ENCODE measurements at regions not wholly inside any gene's neighbourhood (a gene's known extent, or its start where the extent isn't known, plus 50 kb on each side); places are given as distances from the start of the nearest gene placed in this dataset.
"Not testable (repeated sequence)": the region's sequence is repeated elsewhere in the genome, so short reads cannot be mapped to it uniquely, and the experiment has no call there.

DNA sequence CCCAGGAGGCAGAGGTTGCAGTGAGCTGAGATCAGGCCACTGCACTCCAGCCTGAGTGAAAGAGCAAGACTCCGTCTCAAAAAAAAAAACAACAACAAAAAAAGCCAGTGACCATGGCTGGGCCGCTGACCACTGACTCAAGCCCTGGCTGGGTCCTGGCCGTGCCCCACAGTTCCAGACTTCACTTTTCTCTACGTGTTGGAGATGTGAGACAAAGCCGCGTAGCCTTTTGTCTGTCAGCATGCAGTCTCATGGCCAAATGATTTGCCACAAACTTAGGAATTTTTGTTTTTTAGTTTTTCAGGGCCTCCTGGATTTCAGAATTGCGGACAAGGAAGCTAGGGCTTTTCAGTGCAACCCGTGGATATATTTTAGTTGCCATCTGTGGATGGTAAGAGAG is 89.3 kb upstream of the CIBAR2 start:
- TF ChIP-seq, protein P1, sequence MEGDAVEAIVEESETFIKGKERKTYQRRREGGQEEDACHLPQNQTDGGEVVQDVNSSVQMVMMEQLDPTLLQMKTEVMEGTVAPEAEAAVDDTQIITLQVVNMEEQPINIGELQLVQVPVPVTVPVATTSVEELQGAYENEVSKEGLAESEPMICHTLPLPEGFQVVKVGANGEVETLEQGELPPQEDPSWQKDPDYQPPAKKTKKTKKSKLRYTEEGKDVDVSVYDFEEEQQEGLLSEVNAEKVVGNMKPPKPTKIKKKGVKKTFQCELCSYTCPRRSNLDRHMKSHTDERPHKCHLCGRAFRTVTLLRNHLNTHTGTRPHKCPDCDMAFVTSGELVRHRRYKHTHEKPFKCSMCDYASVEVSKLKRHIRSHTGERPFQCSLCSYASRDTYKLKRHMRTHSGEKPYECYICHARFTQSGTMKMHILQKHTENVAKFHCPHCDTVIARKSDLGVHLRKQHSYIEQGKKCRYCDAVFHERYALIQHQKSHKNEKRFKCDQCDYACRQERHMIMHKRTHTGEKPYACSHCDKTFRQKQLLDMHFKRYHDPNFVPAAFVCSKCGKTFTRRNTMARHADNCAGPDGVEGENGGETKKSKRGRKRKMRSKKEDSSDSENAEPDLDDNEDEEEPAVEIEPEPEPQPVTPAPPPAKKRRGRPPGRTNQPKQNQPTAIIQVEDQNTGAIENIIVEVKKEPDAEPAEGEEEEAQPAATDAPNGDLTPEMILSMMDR (IDR thresholded peaks at IDR 0.05), result no peak
- Histone ChIP-seq H3K9me3 (no peaks in the 10 kb centered on the region), H3K27ac (no peak overlapping the region), H3K36me3 (no peaks in the 10 kb centered on the region), H3K4me1 (ENCODE audit: control insufficient read depth in 1 of 2, insufficient read depth in 1 of 2, low read depth in 1 of 2, low read length in 1 of 2) (no peaks in the 10 kb centered on the region), H3K27me3 (peaks cover 11% of the 10 kb centered on the region), H3K4me3 (ENCODE audit: low read depth in 1 of 2, low read length in 1 of 2) (no peak overlapping the region)

DNA sequence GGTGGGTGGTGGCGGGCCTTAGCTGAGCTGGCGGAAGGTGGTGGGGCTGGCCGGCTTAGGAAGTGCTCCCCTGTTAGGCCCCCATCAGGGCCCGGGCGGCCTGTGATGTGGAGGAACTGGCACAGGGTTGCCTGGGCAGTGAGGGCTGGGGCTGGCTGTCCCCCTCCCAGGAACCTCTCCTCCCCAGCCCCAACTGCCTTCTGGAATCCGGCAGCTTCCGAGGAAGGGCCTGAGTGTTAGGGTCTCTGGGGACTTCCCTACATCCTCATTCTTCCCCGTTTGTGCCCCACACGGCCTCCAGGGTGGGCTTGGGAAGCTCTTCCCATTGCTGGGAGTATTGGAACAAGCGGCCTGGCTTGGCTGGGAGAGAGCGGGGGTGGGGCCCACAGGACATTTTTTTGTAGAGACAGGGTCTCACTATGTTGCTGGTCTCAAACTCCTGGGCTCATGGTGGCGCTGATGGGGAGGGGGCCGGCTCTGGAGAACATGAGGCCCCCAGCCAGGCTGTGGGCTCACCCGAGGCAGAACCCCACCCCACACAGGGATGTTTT is 89.9 kb upstream of the CIBAR2 start:
- peaks cover 17% of the 10 kb centered on the region for H3K27me3 ChIP-seq
- no peaks in the 10 kb centered on the region for H3K36me3 ChIP-seq
- H3K27ac ChIP-seq, result no peak overlapping the region
- H3K4me1 ChIP-seq (ENCODE audit: control insufficient read depth in 1 of 2, insufficient read depth in 1 of 2, low read depth in 1 of 2, low read length in 1 of 2), result no peaks in the 10 kb centered on the region
- no peak overlapping the region for H3K4me3 ChIP-seq (ENCODE audit: low read depth in 1 of 2, low read length in 1 of 2)
- TF ChIP-seq, protein P1 (IDR thresholded peaks at IDR 0.05), result no peak
- H3K9me3 ChIP-seq, result no peaks in the 10 kb centered on the region

DNA sequence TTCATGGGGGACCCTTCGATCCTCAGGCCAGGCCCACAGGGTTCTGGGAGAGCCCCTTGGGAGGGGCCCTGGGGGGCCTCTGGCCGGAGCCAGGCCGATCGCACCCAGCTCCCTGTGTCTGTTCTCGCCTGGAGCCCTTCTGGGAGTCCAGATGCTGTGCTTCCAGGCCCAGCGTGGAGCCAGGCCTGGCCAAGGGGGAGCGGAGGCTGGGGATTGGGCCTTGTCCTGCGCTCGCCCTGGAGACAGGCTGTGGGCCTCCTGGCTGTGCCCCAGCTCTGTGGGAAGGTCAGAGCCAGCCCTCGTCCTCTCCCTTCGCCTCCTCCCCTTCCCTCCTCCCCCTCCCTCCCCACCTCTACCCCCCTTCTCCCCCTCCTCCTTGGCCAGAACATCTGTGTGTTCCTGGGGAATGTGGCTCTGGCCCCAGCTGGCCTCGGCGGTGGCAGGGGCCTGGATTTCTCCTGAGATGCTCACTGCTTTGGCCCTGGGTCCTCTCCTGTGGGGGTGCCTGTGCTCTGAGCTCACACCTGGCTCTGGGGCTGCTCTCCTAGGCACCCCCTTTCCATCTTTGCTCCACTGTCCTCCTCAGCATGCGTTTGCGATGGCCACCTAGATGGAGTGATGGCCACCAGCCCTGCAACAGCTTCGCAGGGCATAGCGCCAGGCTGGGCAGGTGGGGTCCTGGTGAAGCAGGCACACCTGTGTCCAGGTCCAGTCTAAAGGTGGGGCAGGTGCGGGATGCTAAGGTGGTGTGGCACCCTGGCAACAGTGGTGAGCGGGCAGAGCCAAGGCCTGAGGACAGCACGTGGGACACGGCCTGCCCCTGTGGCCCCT is 90.6 kb upstream of the CIBAR2 start:
- H3K4me1 ChIP-seq (ENCODE audit: control insufficient read depth in 1 of 2, insufficient read depth in 1 of 2, low read depth in 1 of 2, low read length in 1 of 2), result no peaks in the 10 kb centered on the region
- H3K9me3 ChIP-seq, result no peaks in the 10 kb centered on the region
- H3K4me3 ChIP-seq (ENCODE audit: low read depth in 1 of 2, low read length in 1 of 2), result no peak overlapping the region
- no peak overlapping the region for H3K27ac ChIP-seq
- no peaks in the 10 kb centered on the region for H3K36me3 ChIP-seq
- H3K27me3 ChIP-seq, result peaks cover 21% of the 10 kb centered on the region
- TF ChIP-seq, protein P1 (IDR thresholded peaks at IDR 0.05), result no peak

DNA sequence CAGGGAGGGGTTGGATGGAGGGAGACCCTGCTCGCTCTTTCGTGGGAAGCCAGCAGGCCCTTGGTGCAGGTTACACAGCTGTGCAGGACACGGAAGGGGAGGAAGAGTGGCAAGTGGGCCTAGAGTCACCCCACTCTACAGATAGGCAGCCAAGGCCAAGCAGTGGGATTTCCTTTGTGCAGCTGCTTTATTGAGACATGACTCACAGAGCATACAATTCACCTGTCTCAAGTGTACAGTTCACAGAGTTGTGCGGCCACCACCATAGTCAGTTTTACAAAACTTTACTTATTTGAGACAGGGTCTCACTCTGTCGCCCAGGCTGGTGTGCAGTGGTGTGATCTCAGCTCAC is 91.2 kb upstream of the CIBAR2 start:
- H3K27ac ChIP-seq, result no peak overlapping the region
- no peaks in the 10 kb centered on the region for H3K9me3 ChIP-seq
- no peaks in the 10 kb centered on the region for H3K4me1 ChIP-seq (ENCODE audit: control insufficient read depth in 1 of 2, insufficient read depth in 1 of 2, low read depth in 1 of 2, low read length in 1 of 2)
- H3K4me3 ChIP-seq (ENCODE audit: low read depth in 1 of 2, low read length in 1 of 2), result no peak overlapping the region
- no peaks in the 10 kb centered on the region for H3K36me3 ChIP-seq
- TF ChIP-seq, protein P1 (IDR thresholded peaks at IDR 0.05), result no peak
- H3K27me3 ChIP-seq, result peaks cover 21% of the 10 kb centered on the region

DNA sequence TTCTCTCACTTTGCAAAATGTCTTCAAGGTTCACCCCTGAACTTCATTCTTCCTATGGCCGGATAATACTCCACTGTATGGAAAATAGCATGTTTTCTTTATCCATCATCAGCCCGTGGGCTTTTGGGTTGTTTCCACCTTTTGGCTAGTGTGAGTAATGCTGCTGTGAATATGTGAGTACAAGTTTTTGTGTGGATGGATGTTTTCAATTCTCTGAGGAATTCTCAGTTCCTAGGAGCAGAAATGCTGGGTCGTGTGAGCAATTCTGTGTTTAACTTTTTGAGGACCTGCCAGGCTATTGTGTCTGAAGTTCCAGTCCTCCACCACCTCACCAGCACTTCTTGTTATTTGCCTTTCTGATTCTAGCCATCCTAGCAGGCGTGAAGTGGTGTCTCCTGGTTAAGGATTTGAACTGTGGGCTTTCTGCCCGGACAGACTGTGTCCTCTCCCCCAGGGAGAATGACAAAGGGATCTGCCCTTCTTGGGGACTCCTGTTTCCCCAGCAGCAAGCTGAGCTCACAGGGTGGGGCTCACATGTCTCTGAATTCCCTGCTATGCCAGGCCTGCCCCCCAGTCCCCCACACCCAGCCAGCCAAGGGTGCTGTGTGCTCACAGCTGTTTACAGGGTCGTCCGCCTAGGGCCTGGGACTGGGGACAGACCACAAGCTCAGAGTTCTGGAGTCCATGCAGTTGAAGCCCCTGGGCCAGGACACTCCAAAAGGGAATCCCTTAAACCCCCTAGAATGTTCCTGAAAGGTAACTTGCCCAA is 92.2 kb upstream of the CIBAR2 start:
- no peak overlapping the region for H3K27ac ChIP-seq
- no peaks in the 10 kb centered on the region for H3K9me3 ChIP-seq
- H3K4me1 ChIP-seq (ENCODE audit: control insufficient read depth in 1 of 2, insufficient read depth in 1 of 2, low read depth in 1 of 2, low read length in 1 of 2), result no peaks in the 10 kb centered on the region
- peaks cover 21% of the 10 kb centered on the region for H3K27me3 ChIP-seq
- TF ChIP-seq, protein P1 (IDR thresholded peaks at IDR 0.05), result no peak
- no peak overlapping the region for H3K4me3 ChIP-seq (ENCODE audit: low read depth in 1 of 2, low read length in 1 of 2)
- H3K36me3 ChIP-seq, result no peaks in the 10 kb centered on the region

DNA sequence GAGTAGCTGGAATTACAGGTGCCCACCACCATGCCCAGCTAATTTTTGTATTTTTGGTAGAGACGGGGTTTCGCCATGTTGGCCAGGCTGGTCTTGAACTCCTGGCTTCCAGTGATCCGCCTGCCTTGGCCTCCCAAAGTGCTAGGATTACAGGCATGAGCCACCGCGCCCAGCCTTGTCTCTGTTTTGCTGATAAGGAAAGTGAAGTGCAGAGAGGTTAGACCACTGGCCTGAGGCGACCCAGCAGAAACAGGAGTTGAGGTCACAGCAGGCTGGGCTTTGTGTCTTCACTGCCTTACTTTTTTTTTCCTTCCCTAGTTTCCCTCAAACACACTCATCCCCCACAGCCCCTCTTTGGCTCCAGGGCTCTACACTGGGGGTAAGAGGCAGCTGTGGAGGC is 93.0 kb upstream of the CIBAR2 start:
- H3K27me3 ChIP-seq, result peaks cover 21% of the 10 kb centered on the region
- H3K4me3 ChIP-seq (ENCODE audit: low read depth in 1 of 2, low read length in 1 of 2); H3K9me3 ChIP-seq; H3K36me3 ChIP-seq; H3K4me1 ChIP-seq (ENCODE audit: control insufficient read depth in 1 of 2, insufficient read depth in 1 of 2, low read depth in 1 of 2, low read length in 1 of 2); H3K27ac ChIP-seq: not testable (repeated sequence)
